ENCODE measurements at regions not wholly inside any gene's neighbourhood (a gene's known extent, or its start where the extent isn't known, plus 50 kb on each side); places are given as distances from the start of the nearest gene placed in this dataset.

- TF ChIP-seq POLR2AphosphoS5 (IDR thresholded peaks at IDR 0.05; ENCODE audit: low read depth, low read length) (no peak), SIN3A (IDR thresholded peaks at IDR 0.05; ENCODE audit: borderline replicate concordance, insufficient read depth, low read length) (no peak)
- TF ChIP-seq, protein P1, sequence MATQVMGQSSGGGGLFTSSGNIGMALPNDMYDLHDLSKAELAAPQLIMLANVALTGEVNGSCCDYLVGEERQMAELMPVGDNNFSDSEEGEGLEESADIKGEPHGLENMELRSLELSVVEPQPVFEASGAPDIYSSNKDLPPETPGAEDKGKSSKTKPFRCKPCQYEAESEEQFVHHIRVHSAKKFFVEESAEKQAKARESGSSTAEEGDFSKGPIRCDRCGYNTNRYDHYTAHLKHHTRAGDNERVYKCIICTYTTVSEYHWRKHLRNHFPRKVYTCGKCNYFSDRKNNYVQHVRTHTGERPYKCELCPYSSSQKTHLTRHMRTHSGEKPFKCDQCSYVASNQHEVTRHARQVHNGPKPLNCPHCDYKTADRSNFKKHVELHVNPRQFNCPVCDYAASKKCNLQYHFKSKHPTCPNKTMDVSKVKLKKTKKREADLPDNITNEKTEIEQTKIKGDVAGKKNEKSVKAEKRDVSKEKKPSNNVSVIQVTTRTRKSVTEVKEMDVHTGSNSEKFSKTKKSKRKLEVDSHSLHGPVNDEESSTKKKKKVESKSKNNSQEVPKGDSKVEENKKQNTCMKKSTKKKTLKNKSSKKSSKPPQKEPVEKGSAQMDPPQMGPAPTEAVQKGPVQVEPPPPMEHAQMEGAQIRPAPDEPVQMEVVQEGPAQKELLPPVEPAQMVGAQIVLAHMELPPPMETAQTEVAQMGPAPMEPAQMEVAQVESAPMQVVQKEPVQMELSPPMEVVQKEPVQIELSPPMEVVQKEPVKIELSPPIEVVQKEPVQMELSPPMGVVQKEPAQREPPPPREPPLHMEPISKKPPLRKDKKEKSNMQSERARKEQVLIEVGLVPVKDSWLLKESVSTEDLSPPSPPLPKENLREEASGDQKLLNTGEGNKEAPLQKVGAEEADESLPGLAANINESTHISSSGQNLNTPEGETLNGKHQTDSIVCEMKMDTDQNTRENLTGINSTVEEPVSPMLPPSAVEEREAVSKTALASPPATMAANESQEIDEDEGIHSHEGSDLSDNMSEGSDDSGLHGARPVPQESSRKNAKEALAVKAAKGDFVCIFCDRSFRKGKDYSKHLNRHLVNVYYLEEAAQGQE (IDR thresholded peaks at IDR 0.05; ENCODE audit: insufficient read depth in 1 of 2, low read depth in 2 of 2, low read length in 2 of 2) = no peak
These were observed 137.8 kb downstream of the RRAGC start for GRCh38 chr1:38721816-38722215.

Measured in PFSK-1 (cell line).